ENCODE measurements at regions not wholly inside any gene's neighbourhood (a gene's known extent, or its start where the extent isn't known, plus 50 kb on each side); places are given as distances from the start of the nearest gene placed in this dataset.
"Not testable (repeated sequence)": the region's sequence is repeated elsewhere in the genome, so short reads cannot be mapped to it uniquely, and the experiment has no call there.

DNA sequence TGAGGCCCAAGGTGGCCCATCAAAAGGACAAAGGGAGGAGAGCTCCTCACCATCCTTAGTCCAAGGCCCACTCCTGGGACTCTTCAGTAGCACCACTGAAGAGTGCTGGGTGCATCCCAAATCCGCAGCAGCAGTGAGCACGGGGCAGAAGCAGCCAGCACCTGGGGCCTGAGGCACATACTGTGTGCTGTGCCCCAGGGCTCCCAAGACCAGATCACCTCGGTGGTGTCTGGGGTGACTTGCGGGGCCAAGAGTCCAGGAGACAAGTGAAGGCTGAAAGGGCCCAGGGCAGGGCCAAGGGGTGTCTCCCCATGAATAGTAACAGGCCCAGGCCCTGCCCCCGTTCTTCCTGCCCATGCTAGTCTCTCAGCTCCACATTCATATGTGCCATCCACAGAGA is 59.9 kb upstream of the INSIG1 start:
- Mint-ChIP-seq H3K4me1 (ENCODE audit: low read depth) (no peaks in the 10 kb centered on the region), H3K4me3 (no peak overlapping the region), H3K36me3 (ENCODE audit: low read depth) (no peaks in the 10 kb centered on the region), H3K27me3 (ENCODE audit: low read depth) (peaks cover 17% of the 10 kb centered on the region), H3K27ac (no peak overlapping the region), H3K9me3 (ENCODE audit: insufficient read depth) (no peaks in the 10 kb centered on the region)
- ChIA-PET CTCF (no interaction called here), POLR2A (no interaction called here)
- ATAC-seq (no peak), DNase-seq (no peak)

- H3K36me3 Mint-ChIP-seq (ENCODE audit: low read depth); POLR2A ChIA-PET; H3K27ac Mint-ChIP-seq; H3K4me3 Mint-ChIP-seq; ATAC-seq; H3K9me3 Mint-ChIP-seq (ENCODE audit: insufficient read depth); H3K4me1 Mint-ChIP-seq (ENCODE audit: low read depth); DNase-seq: not testable (repeated sequence)
- peaks cover 21% of the 10 kb centered on the region for H3K27me3 Mint-ChIP-seq (ENCODE audit: low read depth)
- CTCF ChIA-PET: interaction anchor here (1.4 kb wide), 1 partner anchor 105 kb away, joined by 3 read pairs; no protein-coding TSS in a partner anchor
Measured at GRCh38 chr7:155239431-155240087, 58.1 kb upstream of the INSIG1 start.

- no peak for ATAC-seq
- Mint-ChIP-seq H3K4me1 (ENCODE audit: low read depth) (no peaks in the 10 kb centered on the region), H3K4me3 (no peak overlapping the region), H3K27me3 (ENCODE audit: low read depth) (peaks cover 14% of the 10 kb centered on the region), H3K36me3 (ENCODE audit: low read depth) (no peaks in the 10 kb centered on the region), H3K9me3 (ENCODE audit: insufficient read depth) (no peaks in the 10 kb centered on the region), H3K27ac (no peak overlapping the region)
- DNase-seq: no peak
- ChIA-PET CTCF (interaction anchor here (1.3 kb wide), 1 partner anchor 331 kb away, joined by 3 read pairs; no protein-coding TSS in a partner anchor), POLR2A (no interaction called here)
Measured at GRCh38 chr7:155244675-155245074, 53.0 kb upstream of the INSIG1 start.

GRCh38 chr7:155247479-155248365 is 50.0 kb upstream of the INSIG1 start:
- ChIA-PET CTCF (interaction anchor here (0.6 kb wide), 1 partner anchor 228 kb away, joined by 4 read pairs; no protein-coding TSS in a partner anchor), POLR2A (no interaction called here)
- no peak for DNase-seq
- H3K4me3 Mint-ChIP-seq: no peak overlapping the region
- no peaks in the 10 kb centered on the region for H3K4me1 Mint-ChIP-seq (ENCODE audit: low read depth)
- peaks cover 4% of the 10 kb centered on the region for H3K27me3 Mint-ChIP-seq (ENCODE audit: low read depth)
- ATAC-seq: no peak
- H3K36me3 Mint-ChIP-seq (ENCODE audit: low read depth): no peaks in the 10 kb centered on the region
- no peaks in the 10 kb centered on the region for H3K9me3 Mint-ChIP-seq (ENCODE audit: insufficient read depth)
- no peak overlapping the region for H3K27ac Mint-ChIP-seq

Data from activated CD8-positive, alpha-beta T cell treated with anti-CD3 and anti-CD28 coated beads, Interleukin-2, amount 10 ng/mL, durations not matched to agents 7 days and 5 days (primary cell).